ENCODE measurements at regions not wholly inside any gene's neighbourhood (a gene's known extent, or its start where the extent isn't known, plus 50 kb on each side); places are given as distances from the start of the nearest gene placed in this dataset.

DNA sequence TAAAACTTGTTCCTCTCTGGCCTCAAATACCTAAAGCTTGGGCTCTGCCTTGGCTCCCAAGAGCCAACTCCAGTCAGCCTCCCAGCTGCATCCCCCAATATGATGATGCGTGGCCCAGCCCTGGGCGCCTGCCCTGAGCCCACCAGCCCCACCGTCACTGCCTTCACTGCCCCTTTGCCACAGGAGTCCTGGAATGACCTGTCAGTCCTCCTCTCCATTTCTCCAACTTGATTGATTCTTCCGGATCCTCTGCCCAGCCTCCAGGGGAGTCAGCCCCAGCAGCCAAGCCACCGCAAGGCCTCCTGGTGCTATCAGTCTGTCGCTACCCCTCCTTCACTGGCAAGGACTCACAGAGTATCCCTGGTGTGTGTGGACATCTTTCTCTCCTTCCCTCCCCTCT is 96.7 kb upstream of the PMEPA1 start:
- H3K56ac ChIP-seq (replicated peaks; ENCODE audit: insufficient read length, low read depth, low read length): no peak overlapping the region
- TF ChIP-seq E2F6 (IDR thresholded peaks at IDR 0.05) (no peak), SP2 (IDR thresholded peaks at IDR 0.05; ENCODE audit: low read length) (no peak), BRCA1 (IDR thresholded peaks at IDR 0.05; ENCODE audit: low read depth, low read length) (no peak), TEAD4 (IDR thresholded peaks at IDR 0.05; ENCODE audit: low read depth, low read length) (no peak), POLR2AphosphoS5 (IDR thresholded peaks at IDR 0.05; ENCODE audit: low read depth, low read length) (no peak), CBX5 (IDR thresholded peaks at IDR 0.05; ENCODE audit: low read depth, low read length) (no peak), NANOG (IDR thresholded peaks at IDR 0.05; ENCODE audit: insufficient read depth, low read depth, low read length, poor library complexity, severe bottlenecking) (no peak), EGR1 (IDR thresholded peaks at IDR 0.05; ENCODE audit: borderline replicate concordance, low read depth, low read length) (no peak), SIX5 (IDR thresholded peaks at IDR 0.05; ENCODE audit: low read depth, low read length) (no peak), JUN (IDR thresholded peaks at IDR 0.05; ENCODE audit: low read depth, low read length) (no peak), JUND (IDR thresholded peaks at IDR 0.05; ENCODE audit: low read length) (no peak), HDAC6 (IDR thresholded peaks at IDR 0.05; ENCODE audit: low read depth, low read length) (no peak), SUZ12 (IDR thresholded peaks at IDR 0.05; ENCODE audit: low read length) (no peak)
- no peaks in the 10 kb centered on the region for H3K79me1 ChIP-seq (ENCODE audit: low read depth, low read length)
- 94% methylated on average over 6 of the region's 6 CpGs; no CpG with 5 or more reads in 1 of the 2 experiments for WGBS, 2 experiments (ENCODE audit: extremely low coverage in 1 of 2, insufficient coverage in 1 of 2, insufficient read length in 1 of 2, insufficient replicate concordance in 2 of 2, low coverage in 1 of 2, low lambda C conversion rate in 2 of 2, missing lambda C conversion rate in 1 of 2)
- H2AK5ac ChIP-seq (ENCODE audit: low read depth, low read length): no peak overlapping the region
- no peak overlapping the region for H2AFZ ChIP-seq (ENCODE audit: low read length)
- H3K79me2 ChIP-seq (ENCODE audit: control insufficient read depth in 1 of 2, insufficient read depth in 2 of 2, low read length in 2 of 2): no peaks in the 10 kb centered on the region
- H4K8ac ChIP-seq (ENCODE audit: extremely low read depth, insufficient read depth, low read length): no peak overlapping the region
- no peak overlapping the region for H3K4ac ChIP-seq (replicated peaks; ENCODE audit: insufficient read length, low read depth, low read length)
- H3K4me3 ChIP-seq (ENCODE audit: extremely low read depth in 1 of 4, insufficient read depth in 2 of 4, low read depth in 3 of 4, low read length in 4 of 4): no peak overlapping the region
- no peaks in the 10 kb centered on the region for H3K36me3 ChIP-seq (ENCODE audit: control insufficient read depth in 2 of 4, insufficient read depth in 4 of 4, low read length in 3 of 4)
- H4K20me1 ChIP-seq (replicated peaks in 1 of 2; ENCODE audit: control insufficient read depth in 1 of 2, insufficient read depth in 2 of 2, low read length in 2 of 2): no peaks in the 10 kb centered on the region
- POLR2A ChIA-PET (ENCODE audit: partially characterized antibody): no interaction called here
- no peak overlapping the region for H3K27ac ChIP-seq (ENCODE audit: low read depth, low read length)
- H2BK15ac ChIP-seq (ENCODE audit: low read length): no peak overlapping the region
- H2BK120ac ChIP-seq (replicated peaks; ENCODE audit: low read depth, low read length): no peak overlapping the region
- H3K4me1 ChIP-seq (replicated peaks in 1 of 4; ENCODE audit: control insufficient read depth in 3 of 4, insufficient read depth in 4 of 4, low read length in 3 of 4): peaks cover 2 to 8% (median 5%) of the 10 kb centered on the region in 4 experiments; a peak in 6 of 7 replicates
- H3K14ac ChIP-seq (ENCODE audit: insufficient read length): no peak overlapping the region
- H3K27me3 ChIP-seq (replicated peaks in 1 of 4; ENCODE audit: control insufficient read depth in 3 of 4, extremely low read depth in 1 of 4, insufficient read depth in 3 of 4, low read length in 3 of 4): no peaks in the 10 kb centered on the region; a peak in 1 of 7 replicates
- CTCF ChIA-PET (ENCODE audit: partially characterized antibody): no interaction called here
- H3K4me2 ChIP-seq (ENCODE audit: insufficient read depth in 1 of 2, low read depth in 2 of 2, low read length in 2 of 2): no peak overlapping the region
- no peak overlapping the region for H3K9ac ChIP-seq (replicated peaks in 1 of 4; ENCODE audit: extremely low read depth in 1 of 4, low read depth in 3 of 4, low read length in 3 of 4)
- H3K18ac ChIP-seq (ENCODE audit: extremely low read depth, low read length): no peak overlapping the region
- no peak overlapping the region for H4K5ac ChIP-seq (ENCODE audit: insufficient read length, low read depth, low read length)
- no peaks in the 10 kb centered on the region for H3K9me3 ChIP-seq (ENCODE audit: insufficient read depth in 2 of 2, low read depth in 1 of 2, low read length in 1 of 2)
- no peak overlapping the region for H3K23ac ChIP-seq (ENCODE audit: insufficient read length)
- H2BK20ac ChIP-seq (ENCODE audit: low read length): no peak overlapping the region
- FAIRE-seq: no peak
- DNase-seq (ENCODE audit: low read depth in 1 of 2, low spot score in 2 of 2): no peak
- H3K23me2 ChIP-seq (ENCODE audit: low read depth, low read length): no peaks in the 10 kb centered on the region
- H2BK5ac ChIP-seq (ENCODE audit: low read depth, low read length): no peak overlapping the region
- no peak overlapping the region for H2BK12ac ChIP-seq (ENCODE audit: low read depth, low read length)
- no peak overlapping the region for H4K91ac ChIP-seq (replicated peaks; ENCODE audit: insufficient read length, low read length)

All from H1 (cell line).